Keratinocyte (primary cell): ENCODE measurements at regions not wholly inside any gene's neighbourhood (a gene's known extent, or its start where the extent isn't known, plus 50 kb on each side); places are given as distances from the start of the nearest gene placed in this dataset.

Source experiments
- DNase-seq: peaks from one replicate; pipeline ENCODE4 v3.0.0-alpha.2; 2011; ENCODE audit warnings: low read depth, missing footprints, low spot score
- FAIRE-seq: peaks from 2 replicates; lab custom pipeline; 2011; peaks lifted over from hg19 to GRCh38; lab: Jason Lieb, UNC
- H2AFZ ChIP-seq: 2 replicates; pipeline ENCODE4 v1.6.0; 2012; ENCODE audit warnings: low read length, control low read depth, inconsistent platforms; ENCODE audit not compliant: control insufficient read depth
- H3K27ac ChIP-seq: 2 replicates; pipeline ENCODE4 v1.5.1; 2011; ENCODE audit warnings: low read length; ENCODE audit not compliant: control insufficient read depth, insufficient read depth
- H3K27me3 ChIP-seq: 3 replicates; pipeline ENCODE4 v1.6.0; 2011; ENCODE audit warnings: low read length; ENCODE audit not compliant: control insufficient read depth, insufficient read depth; ENCODE audit errors: extremely low read depth
- H3K36me3 ChIP-seq, 2 experiments: 2 replicates in 1 of 2; 3 replicates in 1 of 2; pipeline ENCODE4 v1.5.1; 2011; ENCODE audit warnings: low read length in 2 of 2, mild to moderate bottlenecking in 1 of 2; ENCODE audit not compliant: control insufficient read depth in 2 of 2, insufficient read depth in 2 of 2; ENCODE audit errors: extremely low read depth in 1 of 2
- H3K4me1 ChIP-seq: 3 replicates; pipeline ENCODE4 v1.5.1; 2011; ENCODE audit warnings: low read length; ENCODE audit not compliant: control insufficient read depth, insufficient read depth; ENCODE audit errors: extremely low read depth
- H3K4me2 ChIP-seq: 3 replicates; pipeline ENCODE4 v1.6.0; 2011; ENCODE audit warnings: low read depth, low read length; ENCODE audit not compliant: control insufficient read depth, insufficient read depth; ENCODE audit errors: extremely low read depth
- H3K4me3 ChIP-seq, 3 experiments: fragments of 200-600 bp in 1 of 3; sonication (generic) in 1 of 3; 2 replicates in 2 of 3; 3 replicates in 1 of 3; pipeline ENCODE4 v1.5.1; 2011 to 2016; ENCODE audit warnings: low read length in 3 of 3, mild to moderate bottlenecking in 3 of 3, control low read depth in 2 of 3, inconsistent platforms in 1 of 3, low read depth in 1 of 3, mixed read lengths in 1 of 3, mixed run types in 1 of 3, moderate library complexity in 1 of 3; ENCODE audit not compliant: control insufficient read depth in 2 of 3, insufficient read depth in 2 of 3; ENCODE audit errors: extremely low read depth in 1 of 3
- H3K79me2 ChIP-seq: 2 replicates; pipeline ENCODE4 v1.6.0; 2012; ENCODE audit warnings: low read length; ENCODE audit not compliant: control insufficient read depth, insufficient read depth
- H3K9ac ChIP-seq: 3 replicates; pipeline ENCODE4 v1.6.0; 2011; ENCODE audit warnings: low read length; ENCODE audit not compliant: control insufficient read depth, insufficient read depth; ENCODE audit errors: extremely low read depth
- H3K9me1 ChIP-seq: 3 replicates; pipeline ENCODE4 v1.6.0; 2011; ENCODE audit warnings: low read length; ENCODE audit not compliant: control insufficient read depth, insufficient read depth; ENCODE audit errors: extremely low read depth
- H3K9me3 ChIP-seq: 2 replicates; pipeline ENCODE4 v1.5.1; 2012; ENCODE audit warnings: low read depth, low read length; ENCODE audit not compliant: control insufficient read depth
- H4K20me1 ChIP-seq: 3 replicates; pipeline ENCODE4 v1.6.0; 2011; ENCODE audit warnings: low read length; ENCODE audit not compliant: control insufficient read depth, insufficient read depth; ENCODE audit errors: extremely low read depth
- EZH2 ChIP-seq: IDR thresholded peaks from one replicate; pipeline ENCODE4 v1.6.1; 2012; ENCODE audit warnings: inconsistent platforms, mild to moderate bottlenecking, low read length, moderate library complexity
- dilution Hi-C: fragments of 300-500 bp; cut with MboI; formaldehyde crosslinking; loops from one replicate; pipeline ENCODE4 v1.7.0; 2020; ENCODE audit warnings: low sequenced_read_pairs; ENCODE audit not compliant: extremely low pct_ligation_motif_present
- TF ChIP-seq, protein P1 (sequence below), 3 experiments: IDR thresholded peaks in 1 of 3; conservative IDR thresholded peaks in 1 of 3; optimal IDR thresholded peaks in 1 of 3; 2 replicates in 2 of 3; 3 replicates in 1 of 3; pipeline versions ENCODE3 to v1.5.1; 2011; ENCODE audit warnings: low read length in 3 of 3, mild to moderate bottlenecking in 3 of 3, moderate library complexity in 2 of 3, control low read depth in 1 of 3, inconsistent platforms in 1 of 3; ENCODE audit not compliant: insufficient read depth in 2 of 3; ENCODE audit errors: extremely low read depth in 1 of 3

GRCh38 chr13:61812286-61812685 lies 396.6 kb upstream of the PCDH20 start:
- H3K27ac ChIP-seq: no peak overlapping the region
- H3K4me2 ChIP-seq: no peak overlapping the region
- no peaks in the 10 kb centered on the region for H3K27me3 ChIP-seq
- no peaks in the 10 kb centered on the region for H3K4me1 ChIP-seq
- H3K9me3 ChIP-seq: no peaks in the 10 kb centered on the region
- no peaks in the 10 kb centered on the region for H3K36me3 ChIP-seq
- no peaks in the 10 kb centered on the region for H3K9me1 ChIP-seq
- dilution Hi-C loops: no loop called here
- FAIRE-seq (no peak), DNase-seq (no peak)
- no peak for TF ChIP-seq EZH2
- TF ChIP-seq, protein P1, sequence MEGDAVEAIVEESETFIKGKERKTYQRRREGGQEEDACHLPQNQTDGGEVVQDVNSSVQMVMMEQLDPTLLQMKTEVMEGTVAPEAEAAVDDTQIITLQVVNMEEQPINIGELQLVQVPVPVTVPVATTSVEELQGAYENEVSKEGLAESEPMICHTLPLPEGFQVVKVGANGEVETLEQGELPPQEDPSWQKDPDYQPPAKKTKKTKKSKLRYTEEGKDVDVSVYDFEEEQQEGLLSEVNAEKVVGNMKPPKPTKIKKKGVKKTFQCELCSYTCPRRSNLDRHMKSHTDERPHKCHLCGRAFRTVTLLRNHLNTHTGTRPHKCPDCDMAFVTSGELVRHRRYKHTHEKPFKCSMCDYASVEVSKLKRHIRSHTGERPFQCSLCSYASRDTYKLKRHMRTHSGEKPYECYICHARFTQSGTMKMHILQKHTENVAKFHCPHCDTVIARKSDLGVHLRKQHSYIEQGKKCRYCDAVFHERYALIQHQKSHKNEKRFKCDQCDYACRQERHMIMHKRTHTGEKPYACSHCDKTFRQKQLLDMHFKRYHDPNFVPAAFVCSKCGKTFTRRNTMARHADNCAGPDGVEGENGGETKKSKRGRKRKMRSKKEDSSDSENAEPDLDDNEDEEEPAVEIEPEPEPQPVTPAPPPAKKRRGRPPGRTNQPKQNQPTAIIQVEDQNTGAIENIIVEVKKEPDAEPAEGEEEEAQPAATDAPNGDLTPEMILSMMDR (optimal IDR thresholded peaks at IDR 0.05 in 1 of 3, IDR thresholded peaks at IDR 0.05 in 1 of 3, conservative IDR thresholded peaks at IDR 0.05 in 1 of 3; ENCODE audit: extremely low read depth in 1 of 3, insufficient read depth in 2 of 3, low read length in 3 of 3): no peak
- no peak overlapping the region for H2AFZ ChIP-seq
- no peaks in the 10 kb centered on the region for H3K79me2 ChIP-seq
- H3K4me3 ChIP-seq: no peak overlapping the region
- no peak overlapping the region for H3K9ac ChIP-seq
- H4K20me1 ChIP-seq: no peaks in the 10 kb centered on the region

GRCh38 chr13:61810065-61810464 lies 394.4 kb upstream of the PCDH20 start:
- no peak overlapping the region for H3K4me3 ChIP-seq
- DNase-seq (no peak), FAIRE-seq (no peak)
- H3K27me3 ChIP-seq: no peaks in the 10 kb centered on the region
- H4K20me1 ChIP-seq: no peaks in the 10 kb centered on the region
- H3K9me3 ChIP-seq: no peaks in the 10 kb centered on the region
- no peaks in the 10 kb centered on the region for H3K4me1 ChIP-seq
- no peak for TF ChIP-seq EZH2
- TF ChIP-seq, protein P1 (optimal IDR thresholded peaks at IDR 0.05 in 1 of 3, IDR thresholded peaks at IDR 0.05 in 1 of 3, conservative IDR thresholded peaks at IDR 0.05 in 1 of 3; ENCODE audit: extremely low read depth in 1 of 3, insufficient read depth in 2 of 3, low read length in 3 of 3): no peak
- dilution Hi-C loops: no loop called here
- H3K36me3 ChIP-seq: no peaks in the 10 kb centered on the region
- H3K27ac ChIP-seq: no peak overlapping the region
- no peak overlapping the region for H3K4me2 ChIP-seq
- H3K79me2 ChIP-seq: no peaks in the 10 kb centered on the region
- H3K9ac ChIP-seq: no peak overlapping the region
- no peaks in the 10 kb centered on the region for H3K9me1 ChIP-seq
- no peak overlapping the region for H2AFZ ChIP-seq
